AG09319 (cell line): ENCODE measurements at regions not wholly inside any gene's neighbourhood (a gene's known extent, or its start where the extent isn't known, plus 50 kb on each side); places are given as distances from the start of the nearest gene placed in this dataset.

Source experiments
- DNase-seq: peaks from one replicate; pipeline ENCODE4 v3.0.0-alpha.2; 2010; ENCODE audit warnings: low read depth; ENCODE audit errors: extremely low read depth
- CTCF ChIP-seq: IDR thresholded peaks from 2 replicates; pipeline ENCODE4 v1.5.1; 2011; ENCODE audit warnings: low read depth, mild to moderate bottlenecking, inconsistent platforms, low read length, moderate library complexity

GRCh38 chr20:20820785-20821483 is 108.5 kb upstream of the RALGAPA2 start:
- DNase-seq, result no peak
- TF ChIP-seq CTCF, result no peak

GRCh38 chr20:20820104-20820503 is 107.7 kb upstream of the RALGAPA2 start:
- no peak; the same call in 1 of the 2 replicates for TF ChIP-seq CTCF
- no peak for DNase-seq

GRCh38 chr20:20816969-20817755 is 104.7 kb upstream of the RALGAPA2 start:
- no peak for DNase-seq
- no peak for TF ChIP-seq CTCF

- no peak for TF ChIP-seq CTCF
- no peak for DNase-seq
These were observed 103.4 kb upstream of the RALGAPA2 start for GRCh38 chr20:20815711-20816455.

GRCh38 chr20:20814685-20815084 is 102.2 kb upstream of the RALGAPA2 start:
- TF ChIP-seq CTCF, result no peak
- DNase-seq, result no peak

- no peak for DNase-seq
These were observed 99.7 kb upstream of the RALGAPA2 start for GRCh38 chr20:20812136-20812535.

More at GRCh38 chr20:20812136-20812535, 99.7 kb upstream of the RALGAPA2 start:
- TF ChIP-seq CTCF, result no peak
